BLaER1 (cell line): ENCODE measurements at regions not wholly inside any gene's neighbourhood (a gene's known extent, or its start where the extent isn't known, plus 50 kb on each side); places are given as distances from the start of the nearest gene placed in this dataset.
"Not testable (repeated sequence)": the region's sequence is repeated elsewhere in the genome, so short reads cannot be mapped to it uniquely, and the experiment has no call there.

ENCODE experiments used
- H3K27ac ChIP-seq: shearing (Covaris generic); formaldehyde crosslinking; 2 replicates; pipeline ENCODE4 v1.8.1; 2022
- H3K27me3 ChIP-seq: shearing (Covaris generic); formaldehyde crosslinking; 2 replicates; pipeline ENCODE4 v1.8.1; 2022
- H3K36me3 ChIP-seq: shearing (Covaris generic); formaldehyde crosslinking; 2 replicates; pipeline ENCODE4 v1.8.1; 2022
- H3K4me1 ChIP-seq: shearing (Covaris generic); formaldehyde crosslinking; 2 replicates; pipeline ENCODE4 v1.8.1; 2022
- H3K4me2 ChIP-seq: shearing (Covaris generic); formaldehyde crosslinking; 2 replicates; pipeline ENCODE4 v1.8.1; 2022
- H3K4me3 ChIP-seq: shearing (Covaris generic); formaldehyde crosslinking; 2 replicates; pipeline ENCODE4 v1.8.1; 2022
- H3K9ac ChIP-seq: shearing (Covaris generic); formaldehyde crosslinking; 2 replicates; pipeline ENCODE4 v1.8.1; 2022
- H3K9me3 ChIP-seq: shearing (Covaris generic); formaldehyde crosslinking; 2 replicates; pipeline ENCODE4 v1.8.1; 2022
- H4K20me1 ChIP-seq: shearing (Covaris generic); formaldehyde crosslinking; 2 replicates; pipeline ENCODE4 v1.8.1; 2022
- Cebpa-rat ChIP-seq: shearing (Covaris generic); IDR thresholded peaks from 2 replicates; pipeline ENCODE4 v1.8.1; 2022

DNA sequence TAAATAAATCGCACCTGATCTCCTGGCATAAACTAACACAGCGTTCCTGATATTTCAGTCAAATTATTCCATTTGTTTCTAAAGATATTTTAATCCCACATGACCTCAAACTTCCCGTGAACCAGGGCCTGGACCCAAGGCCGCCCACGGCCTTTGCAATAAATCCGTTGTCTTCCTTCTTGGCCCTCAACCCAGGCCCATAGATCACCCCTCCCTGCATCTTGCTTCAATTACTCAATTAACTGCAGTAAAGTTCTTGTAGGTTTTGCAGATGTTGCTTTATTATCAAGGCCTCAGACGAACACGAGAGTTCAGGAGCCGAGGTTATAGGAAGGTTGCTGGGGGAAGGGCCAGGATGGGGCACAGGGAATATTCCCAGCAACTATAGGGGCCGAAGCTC, 249.4 kb downstream of the RAB11FIP2 start:
- no peak overlapping the region for H3K27ac ChIP-seq
- no peak overlapping the region for H3K4me2 ChIP-seq
- no peak overlapping the region for H3K4me3 ChIP-seq
- H3K36me3 ChIP-seq = no peaks in the 10 kb centered on the region
- no peaks in the 10 kb centered on the region for H3K27me3 ChIP-seq
- H4K20me1 ChIP-seq = no peaks in the 10 kb centered on the region
- TF ChIP-seq Cebpa-rat = no peak
- no peak overlapping the region for H3K9ac ChIP-seq
- H3K4me1 ChIP-seq = no peaks in the 10 kb centered on the region
- no peaks in the 10 kb centered on the region for H3K9me3 ChIP-seq

DNA sequence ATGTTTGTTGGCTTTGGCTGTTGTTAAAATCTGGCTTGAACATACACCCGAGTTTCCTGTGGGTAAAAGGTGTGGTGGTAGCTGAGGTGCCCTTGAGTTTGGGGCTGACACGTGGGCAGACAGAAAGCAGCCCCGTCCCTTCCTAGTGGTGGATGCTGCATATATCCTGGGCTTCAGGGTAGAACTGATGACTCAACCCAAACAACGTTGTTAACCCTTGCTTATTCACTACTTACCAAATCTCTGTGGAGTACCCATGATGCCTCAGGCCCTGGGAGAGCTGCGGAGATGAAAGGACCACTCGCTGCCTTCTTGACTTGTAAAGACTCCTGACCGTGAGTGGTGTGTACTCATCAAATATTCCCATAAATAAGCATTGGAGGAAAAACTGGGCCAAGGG, 245.1 kb downstream of the RAB11FIP2 start:
- no peak for TF ChIP-seq Cebpa-rat

DNA sequence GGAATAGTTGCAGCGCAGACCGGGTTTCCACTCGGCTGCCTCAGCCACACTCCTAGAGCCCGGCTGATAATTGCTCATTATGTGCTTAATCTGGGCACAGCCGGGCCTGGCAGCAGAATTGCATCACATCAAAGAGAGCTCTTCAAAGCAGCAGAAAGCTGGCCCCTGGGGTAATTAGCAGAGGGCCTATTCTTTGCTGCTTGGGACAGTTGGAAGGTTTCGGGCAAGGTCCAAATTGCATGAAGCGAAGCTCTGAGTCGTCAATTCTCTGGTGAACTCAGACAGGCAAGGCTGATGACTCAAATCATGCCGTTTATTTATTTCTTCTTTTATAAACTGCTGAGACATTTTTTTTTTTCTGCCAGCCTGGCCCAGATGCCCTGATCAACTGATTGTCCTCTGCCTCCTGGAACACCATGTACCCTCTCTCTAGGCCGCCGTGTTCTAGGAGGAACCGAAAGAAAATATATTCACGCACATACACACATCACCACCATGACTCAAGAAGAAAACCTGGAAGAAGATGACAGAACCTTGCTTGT, 242.2 kb downstream of the RAB11FIP2 start:
- Histone ChIP-seq H3K36me3 (no peaks in the 10 kb centered on the region), H3K4me3 (no peak overlapping the region), H3K9me3 (peaks cover 9% of the 10 kb centered on the region), H4K20me1 (no peaks in the 10 kb centered on the region), H3K27me3 (no peaks in the 10 kb centered on the region), H3K4me1 (peaks cover 27% of the 10 kb centered on the region), H3K9ac (no peak overlapping the region; the same call in 1 of the 2 replicates), H3K4me2 (peak overlapping the region; percentile 69), H3K27ac (peak overlapping the region; percentile 10)
- TF ChIP-seq Cebpa-rat = peak; percentile 93

More for the DNA sequence above, 245.1 kb downstream of the RAB11FIP2 start:
- no peaks in the 10 kb centered on the region for H3K9me3 ChIP-seq
- no peaks in the 10 kb centered on the region for H3K36me3 ChIP-seq
- H3K4me2 ChIP-seq = no peak overlapping the region
- H3K27ac ChIP-seq = no peak overlapping the region
- H3K9ac ChIP-seq = no peak overlapping the region
- H4K20me1 ChIP-seq = no peaks in the 10 kb centered on the region
- no peaks in the 10 kb centered on the region for H3K27me3 ChIP-seq
- H3K4me1 ChIP-seq = peaks cover 27% of the 10 kb centered on the region
- no peak overlapping the region for H3K4me3 ChIP-seq

DNA sequence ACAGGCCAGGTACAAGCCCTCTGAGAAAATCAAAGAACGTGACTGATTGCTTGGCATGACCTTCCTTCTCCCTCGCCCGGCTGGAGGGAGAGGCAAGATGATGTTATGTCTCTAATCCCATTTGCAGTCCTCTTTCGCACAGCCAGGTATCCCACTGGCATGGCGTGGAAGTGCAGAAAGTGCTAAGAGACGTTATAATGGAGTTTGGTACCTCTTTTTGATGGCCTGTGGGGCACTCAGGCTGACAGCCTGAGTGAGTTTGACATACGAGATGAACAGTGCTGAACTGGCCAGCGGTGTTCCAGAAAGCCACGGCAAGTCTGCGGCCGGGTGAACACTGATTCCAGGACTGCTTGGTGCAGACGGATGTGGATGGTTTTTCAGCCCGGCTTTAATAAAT, 241.6 kb downstream of the RAB11FIP2 start:
- no peak overlapping the region for H3K4me3 ChIP-seq
- peaks cover 15% of the 10 kb centered on the region for H3K9me3 ChIP-seq
- no peak for TF ChIP-seq Cebpa-rat
- peaks cover 27% of the 10 kb centered on the region for H3K4me1 ChIP-seq
- no peaks in the 10 kb centered on the region for H3K27me3 ChIP-seq
- no peaks in the 10 kb centered on the region for H3K36me3 ChIP-seq
- peak overlapping the region; percentile 69 for H3K4me2 ChIP-seq
- H3K27ac ChIP-seq = peak overlapping the region; percentile 10; the same call in 1 of the 2 replicates
- H4K20me1 ChIP-seq = no peaks in the 10 kb centered on the region
- no peak overlapping the region; the same call in 1 of the 2 replicates for H3K9ac ChIP-seq

DNA sequence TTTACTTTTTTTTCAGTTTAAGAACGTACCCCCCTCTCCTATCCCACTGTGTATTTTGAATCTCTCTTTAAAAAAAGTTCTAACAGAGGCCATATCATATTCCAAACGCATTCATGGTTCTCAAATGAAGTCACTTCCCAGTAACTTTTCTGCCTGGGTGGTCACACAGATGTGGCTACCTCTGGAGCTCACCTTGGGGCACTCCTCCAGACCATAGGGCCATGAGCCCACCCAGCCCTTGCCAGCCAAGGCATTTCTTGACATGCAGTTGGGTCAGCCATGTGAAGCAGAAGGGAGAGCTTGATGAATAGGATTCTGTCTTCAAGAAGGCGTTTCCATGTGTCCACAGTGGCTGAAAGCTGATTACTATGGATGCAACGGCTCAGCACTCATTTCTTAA, 239.3 kb downstream of the RAB11FIP2 start:
- H3K4me1 ChIP-seq = peaks cover 27% of the 10 kb centered on the region
- no peak overlapping the region for H3K9ac ChIP-seq
- no peak for TF ChIP-seq Cebpa-rat
- peaks cover 27% of the 10 kb centered on the region for H3K9me3 ChIP-seq
- no peak overlapping the region for H3K4me2 ChIP-seq
- H3K36me3 ChIP-seq = no peaks in the 10 kb centered on the region
- no peaks in the 10 kb centered on the region for H4K20me1 ChIP-seq
- H3K4me3 ChIP-seq = no peak overlapping the region
- H3K27ac ChIP-seq = no peak overlapping the region
- no peaks in the 10 kb centered on the region for H3K27me3 ChIP-seq

DNA sequence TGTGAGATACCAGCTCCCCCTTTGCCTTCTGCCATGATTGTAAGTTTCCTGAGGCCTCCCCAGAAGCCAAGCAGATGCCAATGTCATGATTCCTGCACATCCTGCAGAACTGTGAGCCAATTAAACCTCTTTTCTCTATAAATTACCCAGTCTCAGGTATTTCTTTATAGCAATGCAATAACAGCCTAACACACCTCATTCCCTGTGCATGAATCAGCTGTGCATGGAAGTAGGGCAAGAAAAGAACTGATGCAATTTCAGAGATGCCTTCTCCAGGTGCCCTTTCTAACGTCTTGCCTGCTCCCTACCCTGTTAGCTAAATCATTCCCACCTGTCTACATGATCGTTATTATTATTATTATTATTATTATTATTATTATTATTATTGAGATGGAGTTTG, 230.9 kb downstream of the RAB11FIP2 start:
- H3K4me2 ChIP-seq, H4K20me1 ChIP-seq, H3K27me3 ChIP-seq, H3K27ac ChIP-seq, H3K36me3 ChIP-seq, H3K9ac ChIP-seq, H3K4me3 ChIP-seq, H3K4me1 ChIP-seq: not testable (repeated sequence)
- H3K9me3 ChIP-seq = peaks cover 11% of the 10 kb centered on the region; the same call in 1 of the 2 replicates

DNA sequence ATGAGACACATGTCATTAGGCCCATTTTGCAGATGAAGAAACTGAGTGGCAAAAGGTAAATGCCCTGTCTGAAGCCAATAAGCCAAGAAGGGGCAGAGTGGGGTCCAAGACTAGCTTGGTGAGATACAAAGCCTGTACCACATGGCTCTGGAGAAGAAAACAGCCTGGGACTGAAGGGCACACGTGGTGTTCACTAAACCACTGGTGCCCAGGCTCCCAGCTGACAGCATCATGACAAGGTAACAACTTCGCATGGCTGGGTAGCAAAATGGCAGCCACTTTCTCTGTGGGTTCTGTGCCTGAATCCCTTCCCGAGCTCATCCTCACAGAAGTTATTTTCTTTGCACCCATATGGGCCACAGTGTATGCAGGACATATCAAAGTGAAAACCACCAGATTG, 229.6 kb downstream of the RAB11FIP2 start:
- Histone ChIP-seq H3K4me2 (no peak overlapping the region), H3K4me3 (no peak overlapping the region), H3K27ac (no peak overlapping the region), H3K27me3 (no peaks in the 10 kb centered on the region), H3K4me1 (no peaks in the 10 kb centered on the region), H4K20me1 (no peaks in the 10 kb centered on the region), H3K36me3 (no peaks in the 10 kb centered on the region), H3K9ac (no peak overlapping the region), H3K9me3 (peaks cover 7% of the 10 kb centered on the region; the same call in 1 of the 2 replicates)
- TF ChIP-seq Cebpa-rat = no peak

DNA sequence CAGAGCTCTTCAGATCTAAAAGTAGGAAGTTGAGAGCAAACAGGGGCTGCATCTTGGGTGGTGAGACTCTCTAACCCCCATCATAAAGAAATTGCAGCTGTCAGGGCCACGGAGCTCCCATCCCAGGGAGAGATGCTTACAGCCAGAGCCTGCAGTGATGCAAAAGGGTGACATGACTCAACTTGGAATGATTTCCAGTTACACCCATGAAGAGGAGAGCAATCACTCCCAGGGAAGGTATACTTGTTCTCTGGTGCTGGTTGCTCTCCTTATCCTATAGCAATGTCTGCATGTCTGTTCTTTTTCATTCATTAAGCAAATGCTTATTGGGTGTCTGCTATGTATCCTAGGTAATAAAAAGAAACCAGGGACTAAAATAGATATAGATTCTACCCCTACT, 228.0 kb downstream of the RAB11FIP2 start:
- no peak overlapping the region for H3K4me2 ChIP-seq
- TF ChIP-seq Cebpa-rat = no peak
- H3K36me3 ChIP-seq = no peaks in the 10 kb centered on the region
- H3K4me3 ChIP-seq = no peak overlapping the region
- H3K9me3 ChIP-seq = no peaks in the 10 kb centered on the region
- H3K27ac ChIP-seq = no peak overlapping the region
- H3K27me3 ChIP-seq = no peaks in the 10 kb centered on the region
- no peaks in the 10 kb centered on the region for H3K4me1 ChIP-seq
- H4K20me1 ChIP-seq = no peaks in the 10 kb centered on the region
- no peak overlapping the region for H3K9ac ChIP-seq

DNA sequence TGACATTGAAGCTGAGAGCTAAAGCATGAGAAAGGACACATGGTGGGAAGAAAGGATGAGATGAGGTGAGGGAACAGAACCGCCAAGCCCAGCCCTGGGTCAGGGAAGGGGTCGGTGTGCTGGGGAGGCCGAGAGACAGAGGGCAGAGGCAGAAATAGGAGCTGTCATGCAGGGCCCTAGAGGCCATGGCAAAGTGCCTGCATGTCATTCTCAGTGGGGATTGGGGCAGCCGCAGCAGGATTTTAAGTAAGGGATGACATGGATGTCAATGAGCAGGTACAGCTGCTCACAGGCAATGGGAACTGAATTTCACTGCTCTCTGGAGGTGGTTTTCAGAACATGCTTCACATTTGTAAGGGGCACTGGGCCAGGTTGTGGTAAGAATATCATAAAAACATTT, 227.4 kb downstream of the RAB11FIP2 start:
- Histone ChIP-seq H3K4me2 (no peak overlapping the region), H3K4me3 (no peak overlapping the region), H3K4me1 (no peaks in the 10 kb centered on the region), H3K9me3 (no peaks in the 10 kb centered on the region), H4K20me1 (no peaks in the 10 kb centered on the region), H3K27me3 (no peaks in the 10 kb centered on the region), H3K27ac (no peak overlapping the region), H3K36me3 (no peaks in the 10 kb centered on the region), H3K9ac (no peak overlapping the region)
- TF ChIP-seq Cebpa-rat = no peak

DNA sequence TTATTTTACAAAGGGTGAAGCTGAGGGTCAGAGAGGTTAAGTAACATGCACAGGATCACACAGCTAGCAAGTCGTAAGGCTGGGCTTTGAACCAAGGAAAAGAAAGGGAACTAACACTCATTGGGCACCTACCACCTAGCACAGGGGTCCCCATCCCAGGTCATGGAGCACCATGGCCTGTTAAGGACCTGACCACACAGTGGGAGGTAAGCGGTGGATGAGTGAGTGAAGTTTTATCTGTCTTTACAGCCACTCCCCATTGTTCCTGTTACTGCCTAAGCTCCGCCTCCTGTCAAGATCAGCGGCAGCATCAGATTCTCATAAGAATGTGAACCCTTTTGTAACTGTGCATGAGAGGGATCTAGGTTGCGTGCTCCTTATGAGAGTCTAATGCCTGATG, 222.8 kb downstream of the RAB11FIP2 start:
- no peak overlapping the region for H3K4me3 ChIP-seq
- H3K27me3 ChIP-seq = no peaks in the 10 kb centered on the region
- TF ChIP-seq Cebpa-rat = no peak
- H3K27ac ChIP-seq = no peak overlapping the region
- H3K4me2 ChIP-seq = no peak overlapping the region
- H3K9ac ChIP-seq = no peak overlapping the region
- H3K36me3 ChIP-seq = no peaks in the 10 kb centered on the region
- H4K20me1 ChIP-seq = no peaks in the 10 kb centered on the region
- no peaks in the 10 kb centered on the region for H3K4me1 ChIP-seq
- H3K9me3 ChIP-seq = no peaks in the 10 kb centered on the region

DNA sequence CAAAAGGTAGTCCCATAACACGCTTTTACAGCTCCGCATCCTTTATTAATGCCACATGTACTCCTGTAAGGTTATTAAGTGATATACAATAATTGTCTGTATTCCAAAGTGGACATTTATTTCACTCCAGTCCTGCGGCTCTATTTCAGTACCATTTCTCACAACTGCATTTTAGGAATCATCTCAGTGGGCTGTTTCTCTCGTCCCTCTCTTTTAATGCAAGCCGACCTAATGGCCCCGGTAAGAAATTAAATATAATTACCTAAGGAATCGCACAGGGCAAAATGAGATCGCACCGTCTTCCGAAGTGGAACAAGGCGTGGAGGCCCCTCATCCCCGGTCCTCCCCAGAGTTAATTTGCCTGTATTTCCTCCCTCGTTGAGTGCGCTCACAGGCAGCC, 216.5 kb downstream of the RAB11FIP2 start:
- H3K27ac ChIP-seq = no peak overlapping the region
- H3K36me3 ChIP-seq = no peaks in the 10 kb centered on the region
- TF ChIP-seq Cebpa-rat = no peak
- H3K9me3 ChIP-seq = no peaks in the 10 kb centered on the region
- H3K4me3 ChIP-seq = no peak overlapping the region
- H4K20me1 ChIP-seq = no peaks in the 10 kb centered on the region
- no peak overlapping the region for H3K9ac ChIP-seq
- H3K4me1 ChIP-seq = peaks cover 10% of the 10 kb centered on the region
- peak overlapping the region; percentile 48 for H3K4me2 ChIP-seq
- no peaks in the 10 kb centered on the region for H3K27me3 ChIP-seq
